ENCODE measurements at regions not wholly inside any gene's neighbourhood (a gene's known extent, or its start where the extent isn't known, plus 50 kb on each side); places are given as distances from the start of the nearest gene placed in this dataset.

DNA sequence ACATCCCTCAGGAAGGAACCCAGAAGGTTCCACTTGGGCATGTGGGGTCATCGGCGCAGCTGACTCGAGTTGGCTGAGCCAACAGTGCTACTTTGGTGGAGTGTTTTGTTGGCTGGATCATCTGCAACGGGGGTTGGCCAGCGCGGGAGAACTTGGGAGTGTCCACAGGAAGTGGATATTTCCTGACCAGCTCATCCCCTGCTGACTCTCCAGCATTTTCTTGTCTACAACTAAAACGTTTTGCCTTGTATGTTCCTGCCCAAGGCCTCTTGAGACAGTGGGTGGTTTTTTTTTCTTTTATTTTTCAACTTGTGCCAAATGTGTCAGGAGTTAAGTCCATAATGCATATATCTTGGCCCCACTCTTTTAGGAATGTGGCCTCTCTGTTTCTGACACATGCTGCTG is 208.6 kb downstream of the ZNF365 start:
- H3K4me3 ChIP-seq (ENCODE audit: low read depth in 1 of 3, low read length in 3 of 3), result no peak overlapping the region
- no peaks in the 10 kb centered on the region for H3K27me3 ChIP-seq (ENCODE audit: control insufficient read depth in 3 of 3, insufficient read depth in 3 of 3, low read length in 3 of 3)
- WGBS, 3 donors, result 51 to 78% (median 64%) methylated on average over 7 of the region's 7 CpGs
- peak overlapping the region in 1 of 3 donors; percentile 69 for H3K27ac ChIP-seq (ENCODE audit: low read depth in 1 of 3, low read length in 2 of 3)
- H3K36me3 ChIP-seq (ENCODE audit: control insufficient read depth in 3 of 3, insufficient read depth in 2 of 3, low read depth in 1 of 3, low read length in 3 of 3), result no peaks in the 10 kb centered on the region
- no peaks in the 10 kb centered on the region for H3K9me3 ChIP-seq (ENCODE audit: control insufficient read depth in 2 of 2, insufficient read depth in 1 of 2, low read depth in 1 of 2, low read length in 1 of 2)
- no peaks in the 10 kb centered on the region for H3K4me1 ChIP-seq (ENCODE audit: control insufficient read depth in 3 of 3, insufficient read depth in 2 of 3, low read depth in 1 of 3, low read length in 2 of 3)
- peak in 1 of 2 donors; percentile 14 for DNase-seq
- no peak for FAIRE-seq

DNA sequence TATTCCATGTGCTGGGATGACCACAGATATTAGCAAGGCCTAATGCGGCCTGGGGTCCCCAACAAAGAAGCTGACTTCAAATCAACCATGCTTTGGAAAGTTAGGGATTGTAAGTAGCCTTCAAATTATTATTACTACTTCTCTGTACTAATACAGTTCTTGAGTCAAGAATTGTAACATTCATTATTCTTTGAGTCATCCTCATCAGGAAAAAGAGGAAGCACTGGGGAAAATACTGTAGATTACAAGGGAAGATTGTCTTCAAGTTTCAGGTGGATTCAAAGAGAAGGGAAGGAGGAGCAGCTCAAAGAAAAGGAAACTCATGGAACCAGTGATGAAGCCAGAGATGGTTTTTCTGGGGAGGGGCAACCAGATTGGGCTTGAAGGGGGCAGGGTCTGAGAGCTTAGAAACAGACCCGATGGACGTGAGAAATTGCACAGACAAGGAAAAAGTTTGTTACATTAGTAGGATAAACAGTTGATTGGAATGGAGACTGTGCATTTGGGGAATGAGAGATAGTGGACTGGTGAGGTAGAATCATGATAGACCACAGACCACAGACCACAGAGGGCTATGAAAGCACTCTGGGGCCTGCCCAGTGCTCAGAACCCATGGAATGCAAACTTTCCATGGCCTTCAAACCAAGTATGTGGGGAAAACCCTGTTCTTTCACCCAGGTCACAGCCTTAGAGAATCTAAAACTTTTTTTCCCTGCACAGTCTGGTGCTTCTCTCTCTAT is 209.9 kb downstream of the ZNF365 start:
- WGBS, 3 donors, result 74 to 84% (median 81%) methylated on average over 3 of the region's 3 CpGs
- H3K27me3 ChIP-seq (ENCODE audit: control insufficient read depth in 3 of 3, insufficient read depth in 3 of 3, low read length in 3 of 3), result no peaks in the 10 kb centered on the region
- H3K4me3 ChIP-seq (ENCODE audit: low read depth in 1 of 3, low read length in 3 of 3), result no peak overlapping the region
- no peak for FAIRE-seq
- no peaks in the 10 kb centered on the region for H3K36me3 ChIP-seq (ENCODE audit: control insufficient read depth in 3 of 3, insufficient read depth in 2 of 3, low read depth in 1 of 3, low read length in 3 of 3)
- no peaks in the 10 kb centered on the region for H3K4me1 ChIP-seq (ENCODE audit: control insufficient read depth in 3 of 3, insufficient read depth in 2 of 3, low read depth in 1 of 3, low read length in 2 of 3)
- no peak for DNase-seq
- no peaks in the 10 kb centered on the region for H3K9me3 ChIP-seq (ENCODE audit: control insufficient read depth in 2 of 2, insufficient read depth in 1 of 2, low read depth in 1 of 2, low read length in 1 of 2)
- H3K27ac ChIP-seq (ENCODE audit: low read depth in 1 of 3, low read length in 2 of 3), result no peak overlapping the region

DNA sequence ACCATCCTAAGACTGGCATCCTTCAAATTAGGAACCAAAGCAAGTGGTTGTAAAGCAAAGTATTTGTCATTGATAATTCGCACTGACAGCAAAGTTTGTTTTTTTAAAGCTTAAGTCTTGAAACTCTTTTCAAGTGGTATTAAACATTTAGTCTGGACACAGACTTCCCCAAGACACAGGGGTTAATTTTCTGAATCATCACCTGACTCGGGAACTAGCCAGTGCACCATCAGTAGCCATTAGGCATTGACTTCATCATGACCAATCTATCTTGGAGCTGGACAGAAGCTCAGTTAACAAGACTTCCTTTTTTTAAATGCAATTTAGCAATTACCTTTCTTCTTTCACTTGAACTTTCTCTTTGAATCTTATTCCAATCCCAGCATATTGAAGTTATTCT is 210.6 kb downstream of the ZNF365 start:
- FAIRE-seq, result no peak
- 61 to 79% (median 62%) methylated on average over 2 of the region's 2 CpGs for WGBS, 3 donors
- H3K27me3 ChIP-seq (ENCODE audit: control insufficient read depth in 3 of 3, insufficient read depth in 3 of 3, low read length in 3 of 3), result no peaks in the 10 kb centered on the region

DNA sequence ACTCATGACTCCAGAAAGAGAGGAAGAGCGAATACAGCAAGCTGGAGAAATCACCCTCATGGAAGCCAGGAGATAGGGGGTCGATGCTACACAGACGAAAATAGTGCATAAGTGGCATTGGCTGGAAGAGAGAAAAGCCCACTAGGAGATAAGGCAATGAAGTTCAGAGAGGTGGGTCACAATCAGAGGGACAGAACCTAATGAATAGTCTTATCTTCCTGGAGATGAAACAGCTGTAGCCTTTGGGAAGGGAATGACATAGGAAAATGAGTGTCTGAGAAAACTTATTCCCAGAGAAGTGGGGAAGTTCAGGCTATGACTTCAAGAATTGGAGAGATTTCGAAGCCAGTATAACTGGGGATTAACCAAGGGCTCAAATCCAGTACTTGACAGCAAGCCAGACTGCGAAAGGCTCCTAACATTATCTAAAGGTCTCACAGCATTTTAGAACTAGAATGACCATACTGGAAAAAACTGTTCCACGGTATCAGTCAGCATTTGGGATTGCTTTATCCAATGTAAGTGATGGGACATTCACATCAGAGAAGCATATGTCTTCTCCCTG is 211.1 kb downstream of the ZNF365 start:
- Histone ChIP-seq H3K36me3 (ENCODE audit: control insufficient read depth in 3 of 3, insufficient read depth in 2 of 3, low read depth in 1 of 3, low read length in 3 of 3) (no peaks in the 10 kb centered on the region), H3K9me3 (ENCODE audit: control insufficient read depth in 2 of 2, insufficient read depth in 1 of 2, low read depth in 1 of 2, low read length in 1 of 2) (no peaks in the 10 kb centered on the region), H3K4me3 (ENCODE audit: low read depth in 1 of 3, low read length in 3 of 3) (no peak overlapping the region), H3K4me1 (ENCODE audit: control insufficient read depth in 3 of 3, insufficient read depth in 2 of 3, low read depth in 1 of 3, low read length in 2 of 3) (no peaks in the 10 kb centered on the region), H3K27me3 (ENCODE audit: control insufficient read depth in 3 of 3, insufficient read depth in 3 of 3, low read length in 3 of 3) (no peaks in the 10 kb centered on the region), H3K27ac (ENCODE audit: low read depth in 1 of 3, low read length in 2 of 3) (no peak overlapping the region)
- 54 to 77% (median 77%) methylated on average over 6 of the region's 6 CpGs for WGBS, 3 donors
- FAIRE-seq (no peak), DNase-seq (no peak)

More for the DNA sequence above, 210.6 kb downstream of the ZNF365 start:
- H3K4me1 ChIP-seq (ENCODE audit: control insufficient read depth in 3 of 3, insufficient read depth in 2 of 3, low read depth in 1 of 3, low read length in 2 of 3), result no peaks in the 10 kb centered on the region
- H3K27ac ChIP-seq (ENCODE audit: low read depth in 1 of 3, low read length in 2 of 3), result no peak overlapping the region
- H3K36me3 ChIP-seq (ENCODE audit: control insufficient read depth in 3 of 3, insufficient read depth in 2 of 3, low read depth in 1 of 3, low read length in 3 of 3), result no peaks in the 10 kb centered on the region
- no peaks in the 10 kb centered on the region for H3K9me3 ChIP-seq (ENCODE audit: control insufficient read depth in 2 of 2, insufficient read depth in 1 of 2, low read depth in 1 of 2, low read length in 1 of 2)
- DNase-seq, result no peak
- H3K4me3 ChIP-seq (ENCODE audit: low read depth in 1 of 3, low read length in 3 of 3), result no peak overlapping the region

DNA sequence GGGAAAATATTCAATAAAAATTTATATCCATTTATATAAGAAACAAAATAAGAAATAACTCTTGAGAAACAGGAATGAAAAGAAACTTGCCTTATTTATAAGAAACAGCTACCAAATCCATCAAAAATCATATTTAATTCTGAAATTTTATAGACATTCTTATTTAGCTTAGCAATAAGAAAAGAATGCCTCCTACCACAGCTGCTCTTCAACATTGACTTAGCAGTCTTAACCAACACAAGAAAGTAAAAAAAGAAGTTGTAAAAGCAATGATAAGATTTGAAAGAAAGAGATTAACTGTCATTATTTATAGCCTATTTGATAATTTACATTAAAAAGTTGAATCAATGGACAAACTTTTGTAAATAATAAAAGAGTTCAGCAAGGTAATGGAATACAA is 212.8 kb downstream of the ZNF365 start:
- Histone ChIP-seq H3K36me3 (ENCODE audit: control insufficient read depth in 3 of 3, insufficient read depth in 2 of 3, low read depth in 1 of 3, low read length in 3 of 3) (no peaks in the 10 kb centered on the region), H3K27me3 (ENCODE audit: control insufficient read depth in 3 of 3, insufficient read depth in 3 of 3, low read length in 3 of 3) (no peaks in the 10 kb centered on the region), H3K4me3 (ENCODE audit: low read depth in 1 of 3, low read length in 3 of 3) (no peak overlapping the region), H3K4me1 (ENCODE audit: control insufficient read depth in 3 of 3, insufficient read depth in 2 of 3, low read depth in 1 of 3, low read length in 2 of 3) (no peaks in the 10 kb centered on the region), H3K27ac (ENCODE audit: low read depth in 1 of 3, low read length in 2 of 3) (no peak overlapping the region), H3K9me3 (ENCODE audit: control insufficient read depth in 2 of 2, insufficient read depth in 1 of 2, low read depth in 1 of 2, low read length in 1 of 2) (no peaks in the 10 kb centered on the region)
- DNase-seq (no peak), FAIRE-seq (peak; percentile 5)

DNA sequence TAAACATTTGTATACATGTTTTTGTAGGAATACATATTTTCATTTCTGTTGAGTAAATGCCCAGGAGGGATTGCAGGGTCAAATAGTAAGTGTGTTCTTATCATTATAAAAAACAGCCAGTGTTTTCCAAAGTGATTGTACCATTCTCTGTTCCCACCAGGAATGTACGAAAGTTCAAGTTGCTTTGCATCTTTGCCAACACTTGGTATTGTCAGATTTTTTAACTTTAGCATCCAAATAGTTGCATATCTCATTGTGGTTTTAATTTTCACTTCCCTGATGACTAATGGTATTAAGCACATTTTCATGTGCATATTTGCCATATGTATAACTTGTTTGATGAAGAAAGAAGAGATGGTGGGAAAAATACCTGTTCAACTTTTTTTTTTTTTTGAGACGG is 213.9 kb downstream of the ZNF365 start:
- Histone ChIP-seq H3K27me3 (ENCODE audit: control insufficient read depth in 3 of 3, insufficient read depth in 3 of 3, low read length in 3 of 3) (no peaks in the 10 kb centered on the region), H3K4me1 (ENCODE audit: control insufficient read depth in 3 of 3, insufficient read depth in 2 of 3, low read depth in 1 of 3, low read length in 2 of 3) (no peaks in the 10 kb centered on the region), H3K9me3 (ENCODE audit: control insufficient read depth in 2 of 2, insufficient read depth in 1 of 2, low read depth in 1 of 2, low read length in 1 of 2) (no peaks in the 10 kb centered on the region), H3K36me3 (ENCODE audit: control insufficient read depth in 3 of 3, insufficient read depth in 2 of 3, low read depth in 1 of 3, low read length in 3 of 3) (no peaks in the 10 kb centered on the region), H3K4me3 (ENCODE audit: low read depth in 1 of 3, low read length in 3 of 3) (no peak overlapping the region), H3K27ac (ENCODE audit: low read depth in 1 of 3, low read length in 2 of 3) (no peak overlapping the region)
- FAIRE-seq (no peak), DNase-seq (no peak)
- 95% methylated on average over 2 of the region's 2 CpGs for WGBS, 3 donors

DNA sequence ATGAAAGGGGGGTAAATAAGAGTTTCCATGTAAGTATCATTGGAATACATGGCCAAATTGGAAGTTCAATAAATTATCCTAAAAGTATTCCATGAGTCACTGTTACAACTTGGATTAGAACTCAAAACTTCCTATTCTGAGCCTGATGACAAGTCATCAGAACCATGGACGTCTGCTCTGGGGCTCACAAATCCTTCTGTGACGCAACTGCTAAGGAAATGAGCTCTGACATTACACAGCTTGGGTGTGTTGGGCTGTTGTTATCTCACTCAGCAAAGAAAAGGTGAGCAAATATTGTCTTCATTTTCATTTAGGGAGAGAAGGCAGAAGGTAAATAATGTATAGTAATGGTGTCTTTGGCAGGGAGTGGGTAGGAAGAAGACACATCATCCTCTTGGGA is 214.8 kb upstream of the ADO start:
- Histone ChIP-seq H3K4me1 (ENCODE audit: control insufficient read depth in 3 of 3, insufficient read depth in 2 of 3, low read depth in 1 of 3, low read length in 2 of 3) (no peaks in the 10 kb centered on the region), H3K4me3 (ENCODE audit: low read depth in 1 of 3, low read length in 3 of 3) (no peak overlapping the region), H3K9me3 (ENCODE audit: control insufficient read depth in 2 of 2, insufficient read depth in 1 of 2, low read depth in 1 of 2, low read length in 1 of 2) (no peaks in the 10 kb centered on the region), H3K27me3 (ENCODE audit: control insufficient read depth in 3 of 3, insufficient read depth in 3 of 3, low read length in 3 of 3) (no peaks in the 10 kb centered on the region), H3K36me3 (ENCODE audit: control insufficient read depth in 3 of 3, insufficient read depth in 2 of 3, low read depth in 1 of 3, low read length in 3 of 3) (no peaks in the 10 kb centered on the region), H3K27ac (ENCODE audit: low read depth in 1 of 3, low read length in 2 of 3) (no peak overlapping the region)
- DNase-seq (no peak), FAIRE-seq (no peak)
- 23 to 56% (median 41%) methylated on average over 2 of the region's 2 CpGs for WGBS, 3 donors

DNA sequence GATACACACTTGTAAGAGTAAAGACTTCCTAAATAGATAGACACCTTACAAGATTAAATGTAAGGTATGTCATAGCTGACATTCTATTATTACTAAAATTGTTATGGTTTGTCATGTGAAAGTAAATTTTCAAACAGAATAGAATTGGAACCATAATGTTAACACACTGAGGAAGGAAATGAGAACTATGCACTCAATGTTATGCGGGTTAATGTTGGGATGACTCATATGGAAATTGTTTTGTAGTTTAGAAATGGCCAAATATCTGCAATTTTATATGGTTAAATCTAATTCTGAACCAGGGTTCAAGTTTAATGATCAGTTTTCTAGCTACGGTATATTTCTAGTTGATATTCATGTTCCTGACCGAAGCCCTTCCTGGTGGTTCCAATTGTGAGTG is 214.2 kb upstream of the ADO start:
- Histone ChIP-seq H3K4me1 (ENCODE audit: control insufficient read depth in 3 of 3, insufficient read depth in 2 of 3, low read depth in 1 of 3, low read length in 2 of 3) (no peaks in the 10 kb centered on the region), H3K36me3 (ENCODE audit: control insufficient read depth in 3 of 3, insufficient read depth in 2 of 3, low read depth in 1 of 3, low read length in 3 of 3) (no peaks in the 10 kb centered on the region), H3K9me3 (ENCODE audit: control insufficient read depth in 2 of 2, insufficient read depth in 1 of 2, low read depth in 1 of 2, low read length in 1 of 2) (no peaks in the 10 kb centered on the region), H3K4me3 (ENCODE audit: low read depth in 1 of 3, low read length in 3 of 3) (no peak overlapping the region), H3K27me3 (ENCODE audit: control insufficient read depth in 3 of 3, insufficient read depth in 3 of 3, low read length in 3 of 3) (no peaks in the 10 kb centered on the region), H3K27ac (ENCODE audit: low read depth in 1 of 3, low read length in 2 of 3) (no peak overlapping the region)
- 70 to 81% (median 79%) methylated on average over 3 of the region's 3 CpGs for WGBS, 3 donors
- DNase-seq (no peak), FAIRE-seq (no peak)

DNA sequence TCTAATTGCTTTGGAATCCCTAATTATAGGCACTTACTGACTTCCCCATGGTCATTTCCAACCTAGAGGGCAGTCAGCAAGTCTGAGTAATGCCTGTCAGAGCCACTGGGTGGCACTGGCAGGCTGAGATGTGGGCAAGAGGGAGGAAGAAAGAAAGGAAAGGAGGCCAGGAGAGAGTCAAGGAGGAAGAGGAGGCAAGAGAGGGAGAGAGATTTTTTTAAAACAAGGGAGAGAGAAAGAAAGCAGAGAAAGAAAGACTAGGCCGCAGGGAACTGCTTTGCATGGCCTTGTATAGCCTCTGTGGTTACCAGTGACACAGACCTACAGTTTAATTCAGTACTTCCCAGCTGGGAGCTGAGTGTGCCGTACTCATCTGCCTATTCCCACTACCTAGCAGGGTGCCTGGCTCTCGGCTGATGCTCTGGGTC is 210.4 kb upstream of the ADO start:
- DNase-seq (peak; percentile 61 to 68), FAIRE-seq (no peak)
- Histone ChIP-seq H3K36me3 (ENCODE audit: control insufficient read depth in 3 of 3, insufficient read depth in 2 of 3, low read depth in 1 of 3, low read length in 3 of 3) (no peaks in the 10 kb centered on the region), H3K27me3 (ENCODE audit: control insufficient read depth in 3 of 3, insufficient read depth in 3 of 3, low read length in 3 of 3) (no peaks in the 10 kb centered on the region), H3K4me3 (ENCODE audit: low read depth in 1 of 3, low read length in 3 of 3) (no peak overlapping the region), H3K4me1 (ENCODE audit: control insufficient read depth in 3 of 3, insufficient read depth in 2 of 3, low read depth in 1 of 3, low read length in 2 of 3) (no peaks in the 10 kb centered on the region), H3K27ac (ENCODE audit: low read depth in 1 of 3, low read length in 2 of 3) (no peak overlapping the region), H3K9me3 (ENCODE audit: control insufficient read depth in 2 of 2, insufficient read depth in 1 of 2, low read depth in 1 of 2, low read length in 1 of 2) (no peaks in the 10 kb centered on the region)
- 55 to 75% (median 60%) methylated on average over 3 of the region's 3 CpGs for WGBS, 3 donors

All from small intestine (tissue), 7 donors.